ENCODE measurements at regions not wholly inside any gene's neighbourhood (a gene's known extent, or its start where the extent isn't known, plus 50 kb on each side); places are given as distances from the start of the nearest gene placed in this dataset.

GRCh38 chr6:86848986-86849385, 88.3 kb upstream of the HTR1E start:
- TF ChIP-seq CTCF (IDR thresholded peaks at IDR 0.05) (no peak), POLR2A (IDR thresholded peaks at IDR 0.05) (no peak)
